ENCODE measurements at regions not wholly inside any gene's neighbourhood (a gene's known extent, or its start where the extent isn't known, plus 50 kb on each side); places are given as distances from the start of the nearest gene placed in this dataset.

GRCh38 chr10:47187592-47187991 is 112.4 kb upstream of the GDF10 start:
- Histone ChIP-seq H4K20me1 (ENCODE audit: insufficient read depth) (no peaks in the 10 kb centered on the region), H3K9ac (no peak overlapping the region), H3K79me2 (ENCODE audit: insufficient read depth, low read depth) (no peaks in the 10 kb centered on the region), H2AFZ (ENCODE audit: low read depth) (no peak overlapping the region), H3K27me3 (ENCODE audit: insufficient read depth, low read depth) (no peaks in the 10 kb centered on the region), H3K27ac (no peak overlapping the region), H3K4me2 (no peak overlapping the region), H3K4me3 (IDR thresholded peaks at IDR 0.05; ENCODE audit: insufficient read depth, low read depth, low read length) (no peak overlapping the region), H3K36me3 (ENCODE audit: insufficient read depth) (no peaks in the 10 kb centered on the region), H3K4me1 (ENCODE audit: low read depth, poor library complexity, severe bottlenecking) (no peaks in the 10 kb centered on the region)
- TF ChIP-seq, protein P1, sequence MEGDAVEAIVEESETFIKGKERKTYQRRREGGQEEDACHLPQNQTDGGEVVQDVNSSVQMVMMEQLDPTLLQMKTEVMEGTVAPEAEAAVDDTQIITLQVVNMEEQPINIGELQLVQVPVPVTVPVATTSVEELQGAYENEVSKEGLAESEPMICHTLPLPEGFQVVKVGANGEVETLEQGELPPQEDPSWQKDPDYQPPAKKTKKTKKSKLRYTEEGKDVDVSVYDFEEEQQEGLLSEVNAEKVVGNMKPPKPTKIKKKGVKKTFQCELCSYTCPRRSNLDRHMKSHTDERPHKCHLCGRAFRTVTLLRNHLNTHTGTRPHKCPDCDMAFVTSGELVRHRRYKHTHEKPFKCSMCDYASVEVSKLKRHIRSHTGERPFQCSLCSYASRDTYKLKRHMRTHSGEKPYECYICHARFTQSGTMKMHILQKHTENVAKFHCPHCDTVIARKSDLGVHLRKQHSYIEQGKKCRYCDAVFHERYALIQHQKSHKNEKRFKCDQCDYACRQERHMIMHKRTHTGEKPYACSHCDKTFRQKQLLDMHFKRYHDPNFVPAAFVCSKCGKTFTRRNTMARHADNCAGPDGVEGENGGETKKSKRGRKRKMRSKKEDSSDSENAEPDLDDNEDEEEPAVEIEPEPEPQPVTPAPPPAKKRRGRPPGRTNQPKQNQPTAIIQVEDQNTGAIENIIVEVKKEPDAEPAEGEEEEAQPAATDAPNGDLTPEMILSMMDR (conservative IDR thresholded peaks at IDR 0.05; ENCODE audit: low read depth, low read length): no peak

- H3K4me2 ChIP-seq: no peak overlapping the region
- no peaks in the 10 kb centered on the region for H3K4me1 ChIP-seq (ENCODE audit: low read depth, poor library complexity, severe bottlenecking)
- H3K4me3 ChIP-seq (IDR thresholded peaks at IDR 0.05; ENCODE audit: insufficient read depth, low read depth, low read length): no peak overlapping the region
- H2AFZ ChIP-seq (ENCODE audit: low read depth): no peak overlapping the region
- no peak overlapping the region for H3K27ac ChIP-seq
- H4K20me1 ChIP-seq (ENCODE audit: insufficient read depth): no peaks in the 10 kb centered on the region
- H3K27me3 ChIP-seq (ENCODE audit: insufficient read depth, low read depth): no peaks in the 10 kb centered on the region
- TF ChIP-seq, protein P1 (conservative IDR thresholded peaks at IDR 0.05; ENCODE audit: low read depth, low read length): no peak
- H3K79me2 ChIP-seq (ENCODE audit: insufficient read depth, low read depth): no peaks in the 10 kb centered on the region
- H3K36me3 ChIP-seq (ENCODE audit: insufficient read depth): no peaks in the 10 kb centered on the region
- no peak overlapping the region for H3K9ac ChIP-seq
Measured at GRCh38 chr10:47188156-47188555, 111.8 kb upstream of the GDF10 start.

DNA sequence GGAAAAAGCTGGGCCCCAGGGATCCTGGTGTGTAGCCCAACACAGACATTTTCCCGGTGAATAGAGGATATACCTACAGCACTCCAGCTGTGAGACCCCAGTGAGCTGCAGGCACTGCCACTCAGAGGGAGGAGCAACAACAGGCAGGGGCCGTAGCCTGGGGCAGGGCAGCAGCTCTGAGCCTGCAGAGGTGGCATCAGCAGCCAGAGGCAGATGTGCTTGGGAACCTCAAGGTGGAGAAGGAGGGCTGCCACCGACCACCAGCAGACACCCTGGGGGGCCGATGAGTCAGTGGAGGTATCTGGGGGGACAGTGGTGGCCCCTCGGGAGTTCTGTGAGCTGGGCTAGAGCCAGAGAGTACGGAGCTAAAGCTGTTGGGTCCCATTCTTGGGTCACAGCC is 110.2 kb upstream of the GDF10 start:
- Histone ChIP-seq H3K27me3 (ENCODE audit: insufficient read depth, low read depth) (no peaks in the 10 kb centered on the region), H4K20me1 (ENCODE audit: insufficient read depth) (no peaks in the 10 kb centered on the region), H3K9ac (no peak overlapping the region), H2AFZ (ENCODE audit: low read depth) (no peak overlapping the region), H3K4me3 (IDR thresholded peaks at IDR 0.05; ENCODE audit: insufficient read depth, low read depth, low read length) (no peak overlapping the region), H3K36me3 (ENCODE audit: insufficient read depth) (no peaks in the 10 kb centered on the region), H3K79me2 (ENCODE audit: insufficient read depth, low read depth) (no peaks in the 10 kb centered on the region), H3K27ac (no peak overlapping the region), H3K4me1 (ENCODE audit: low read depth, poor library complexity, severe bottlenecking) (no peaks in the 10 kb centered on the region), H3K4me2 (no peak overlapping the region)
- TF ChIP-seq, protein P1 (conservative IDR thresholded peaks at IDR 0.05; ENCODE audit: low read depth, low read length): no peak

- H2AFZ ChIP-seq (ENCODE audit: low read depth): no peak overlapping the region
- no peak overlapping the region for H3K4me3 ChIP-seq (IDR thresholded peaks at IDR 0.05; ENCODE audit: insufficient read depth, low read depth, low read length)
- H3K9ac ChIP-seq: no peak overlapping the region
- H3K4me2 ChIP-seq: no peak overlapping the region
- no peaks in the 10 kb centered on the region for H3K27me3 ChIP-seq (ENCODE audit: insufficient read depth, low read depth)
- no peak overlapping the region for H3K27ac ChIP-seq
- TF ChIP-seq, protein P1 (conservative IDR thresholded peaks at IDR 0.05; ENCODE audit: low read depth, low read length): no peak
- no peaks in the 10 kb centered on the region for H4K20me1 ChIP-seq (ENCODE audit: insufficient read depth)
- H3K4me1 ChIP-seq (ENCODE audit: low read depth, poor library complexity, severe bottlenecking): no peaks in the 10 kb centered on the region
- H3K36me3 ChIP-seq (ENCODE audit: insufficient read depth): no peaks in the 10 kb centered on the region
- H3K79me2 ChIP-seq (ENCODE audit: insufficient read depth, low read depth): no peaks in the 10 kb centered on the region
Measured at GRCh38 chr10:47190301-47190700, 109.7 kb upstream of the GDF10 start.
